ENCODE measurements at regions not wholly inside any gene's neighbourhood (a gene's known extent, or its start where the extent isn't known, plus 50 kb on each side); places are given as distances from the start of the nearest gene placed in this dataset.
"Not testable (repeated sequence)": the region's sequence is repeated elsewhere in the genome, so short reads cannot be mapped to it uniquely, and the experiment has no call there.

- H3K27ac ChIP-seq (ENCODE audit: low read length), result no peak overlapping the region
- H3K27me3 Mint-ChIP-seq, result no peaks in the 10 kb centered on the region
- ATAC-seq (replicated peaks in 1 of 4), result no peak
- no peaks in the 10 kb centered on the region for H3K27me3 ChIP-seq (replicated peaks in 1 of 2; ENCODE audit: control insufficient read depth in 2 of 2, extremely low read depth in 1 of 2, insufficient read depth in 2 of 2, low read length in 1 of 2)
- CTCF ChIA-PET, result no interaction called here
- POLR2A ChIA-PET, result no interaction called here
- H3K36me3 ChIP-seq (ENCODE audit: control insufficient read depth in 2 of 2, extremely low read depth in 1 of 2, insufficient read depth in 1 of 2, low read length in 1 of 2), result no peaks in the 10 kb centered on the region
- DNase-seq, result no peak
- H3K4me3 Mint-ChIP-seq, result no peak overlapping the region
- peaks cover 4 to 8% (median 6%) of the 10 kb centered on the region in 3 donors for H3K9me3 Mint-ChIP-seq
- no peaks in the 10 kb centered on the region for H3K36me3 Mint-ChIP-seq
- H3K4me1 ChIP-seq (ENCODE audit: control insufficient read depth in 1 of 2, extremely low read depth in 1 of 2, insufficient read depth in 2 of 2, low read length in 2 of 2), result no peaks in the 10 kb centered on the region
- no peaks in the 10 kb centered on the region for H3K4me1 Mint-ChIP-seq
- H3K9me3 ChIP-seq, result no peaks in the 10 kb centered on the region
- H3K27ac Mint-ChIP-seq, result no peak overlapping the region
- 92% methylated on average over 3 of the region's 3 CpGs for WGBS (ENCODE audit: insufficient coverage)
- no peak overlapping the region for H3K4me3 ChIP-seq (ENCODE audit: control insufficient read depth in 1 of 2, extremely low read depth in 1 of 2, low read length in 1 of 2)
These were observed 958.2 kb downstream of the GRID1 start for GRCh38 chr10:85408388-85408787.

- H3K4me1 Mint-ChIP-seq; H3K27me3 ChIP-seq (replicated peaks in 1 of 2; ENCODE audit: control insufficient read depth in 2 of 2, extremely low read depth in 1 of 2, insufficient read depth in 2 of 2, low read length in 1 of 2); H3K27ac Mint-ChIP-seq; H3K4me3 Mint-ChIP-seq; H3K36me3 ChIP-seq (ENCODE audit: control insufficient read depth in 2 of 2, extremely low read depth in 1 of 2, insufficient read depth in 1 of 2, low read length in 1 of 2); POLR2A ChIA-PET; ATAC-seq (replicated peaks in 1 of 4); H3K4me3 ChIP-seq (ENCODE audit: control insufficient read depth in 1 of 2, extremely low read depth in 1 of 2, low read length in 1 of 2); H3K4me1 ChIP-seq (ENCODE audit: control insufficient read depth in 1 of 2, extremely low read depth in 1 of 2, insufficient read depth in 2 of 2, low read length in 2 of 2); H3K36me3 Mint-ChIP-seq; H3K9me3 ChIP-seq; H3K9me3 Mint-ChIP-seq; H3K27ac ChIP-seq (ENCODE audit: low read length); CTCF ChIA-PET; DNase-seq; H3K27me3 Mint-ChIP-seq: not testable (repeated sequence)
- 92% methylated on average over 2 of the region's 3 CpGs for WGBS (ENCODE audit: insufficient coverage)
These were observed 956.0 kb downstream of the GRID1 start for GRCh38 chr10:85410586-85410985.

DNA sequence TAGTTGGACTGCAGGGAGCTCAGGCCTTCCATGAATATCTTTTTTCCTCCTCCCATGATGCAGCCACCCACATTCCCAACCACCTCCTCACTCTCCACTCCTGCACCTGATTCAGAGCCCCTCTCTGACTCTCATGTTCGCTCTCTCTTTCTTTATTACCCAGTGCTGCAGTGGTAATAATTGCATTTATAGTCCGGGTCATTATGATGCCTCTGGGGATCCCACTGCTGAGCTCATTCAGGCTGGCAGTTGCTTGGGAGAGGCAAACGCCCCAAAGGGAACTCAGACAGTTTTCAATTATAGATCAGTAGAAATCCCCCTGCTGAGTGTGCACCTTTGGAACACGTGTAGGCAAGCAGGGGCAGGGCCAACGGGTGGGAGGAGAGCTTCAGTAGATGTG is 953.0 kb downstream of the GRID1 start:
- no peaks in the 10 kb centered on the region for H3K36me3 Mint-ChIP-seq
- 79% methylated on average over 2 of the region's 5 CpGs for WGBS (ENCODE audit: insufficient coverage)
- no peak overlapping the region for H3K4me3 ChIP-seq (ENCODE audit: control insufficient read depth in 1 of 2, extremely low read depth in 1 of 2, low read length in 1 of 2)

GRCh38 chr10:85420501-85421191 is 945.9 kb downstream of the GRID1 start:
- WGBS (ENCODE audit: insufficient coverage), result 57% methylated on average over 7 of the region's 8 CpGs
- no peak for ATAC-seq (replicated peaks in 1 of 4)
- no peaks in the 10 kb centered on the region for H3K4me1 Mint-ChIP-seq
- peaks cover 0 to 4% (median 0%) of the 10 kb centered on the region in 3 donors for H3K9me3 Mint-ChIP-seq
- POLR2A ChIA-PET, result no interaction called here
- no peaks in the 10 kb centered on the region for H3K27me3 Mint-ChIP-seq
- CTCF ChIA-PET, result no interaction called here
- H3K4me1 ChIP-seq (ENCODE audit: control insufficient read depth in 1 of 2, extremely low read depth in 1 of 2, insufficient read depth in 2 of 2, low read length in 2 of 2), result no peaks in the 10 kb centered on the region
- no peaks in the 10 kb centered on the region for H3K27me3 ChIP-seq (replicated peaks in 1 of 2; ENCODE audit: control insufficient read depth in 2 of 2, extremely low read depth in 1 of 2, insufficient read depth in 2 of 2, low read length in 1 of 2)
- H3K4me3 ChIP-seq (ENCODE audit: control insufficient read depth in 1 of 2, extremely low read depth in 1 of 2, low read length in 1 of 2), result no peak overlapping the region
- no peak for DNase-seq
- no peak overlapping the region for H3K27ac Mint-ChIP-seq
- no peak overlapping the region for H3K27ac ChIP-seq (ENCODE audit: low read length)
- H3K36me3 ChIP-seq (ENCODE audit: control insufficient read depth in 2 of 2, extremely low read depth in 1 of 2, insufficient read depth in 1 of 2, low read length in 1 of 2), result no peaks in the 10 kb centered on the region
- H3K4me3 Mint-ChIP-seq, result no peak overlapping the region
- no peaks in the 10 kb centered on the region for H3K36me3 Mint-ChIP-seq
- H3K9me3 ChIP-seq, result no peaks in the 10 kb centered on the region

More for the DNA sequence above, 953.0 kb downstream of the GRID1 start:
- no peaks in the 10 kb centered on the region for H3K36me3 ChIP-seq (ENCODE audit: control insufficient read depth in 2 of 2, extremely low read depth in 1 of 2, insufficient read depth in 1 of 2, low read length in 1 of 2)
- DNase-seq, result no peak
- H3K9me3 ChIP-seq, result no peaks in the 10 kb centered on the region
- Mint-ChIP-seq H3K4me3 (no peak overlapping the region), H3K27me3 (peaks cover 0 to 7% of the 10 kb centered on the region in 2 donors), H3K4me1 (no peaks in the 10 kb centered on the region), H3K9me3 (peaks cover 4 to 9% (median 6%) of the 10 kb centered on the region in 3 donors), H3K27ac (no peak overlapping the region)
- H3K27me3 ChIP-seq (replicated peaks in 1 of 2; ENCODE audit: control insufficient read depth in 2 of 2, extremely low read depth in 1 of 2, insufficient read depth in 2 of 2, low read length in 1 of 2), result no peaks in the 10 kb centered on the region
- no peak for ATAC-seq (replicated peaks in 1 of 4)
- ChIA-PET CTCF (no interaction called here), POLR2A (no interaction called here)
- H3K27ac ChIP-seq (ENCODE audit: low read length), result no peak overlapping the region
- no peaks in the 10 kb centered on the region for H3K4me1 ChIP-seq (ENCODE audit: control insufficient read depth in 1 of 2, extremely low read depth in 1 of 2, insufficient read depth in 2 of 2, low read length in 2 of 2)

GRCh38 chr10:85421421-85421820 is 945.2 kb downstream of the GRID1 start:
- H3K27ac Mint-ChIP-seq, result no peak overlapping the region
- no peaks in the 10 kb centered on the region for H3K36me3 ChIP-seq (ENCODE audit: control insufficient read depth in 2 of 2, extremely low read depth in 1 of 2, insufficient read depth in 1 of 2, low read length in 1 of 2)
- no peaks in the 10 kb centered on the region for H3K4me1 ChIP-seq (ENCODE audit: control insufficient read depth in 1 of 2, extremely low read depth in 1 of 2, insufficient read depth in 2 of 2, low read length in 2 of 2)
- H3K4me3 ChIP-seq (ENCODE audit: control insufficient read depth in 1 of 2, extremely low read depth in 1 of 2, low read length in 1 of 2), result no peak overlapping the region
- no peak overlapping the region for H3K27ac ChIP-seq (ENCODE audit: low read length)
- H3K4me1 Mint-ChIP-seq, result no peaks in the 10 kb centered on the region
- no peaks in the 10 kb centered on the region for H3K27me3 ChIP-seq (replicated peaks in 1 of 2; ENCODE audit: control insufficient read depth in 2 of 2, extremely low read depth in 1 of 2, insufficient read depth in 2 of 2, low read length in 1 of 2)
- WGBS (ENCODE audit: insufficient coverage), result 94% methylated on average over 3 of the region's 9 CpGs
- peaks cover 0 to 4% (median 0%) of the 10 kb centered on the region in 3 donors for H3K9me3 Mint-ChIP-seq
- ChIA-PET CTCF (no interaction called here), POLR2A (no interaction called here)
- no peak for DNase-seq
- H3K36me3 Mint-ChIP-seq, result no peaks in the 10 kb centered on the region
- no peaks in the 10 kb centered on the region for H3K27me3 Mint-ChIP-seq
- H3K9me3 ChIP-seq, result no peaks in the 10 kb centered on the region
- no peak overlapping the region for H3K4me3 Mint-ChIP-seq
- no peak for ATAC-seq (replicated peaks in 1 of 4)

DNA sequence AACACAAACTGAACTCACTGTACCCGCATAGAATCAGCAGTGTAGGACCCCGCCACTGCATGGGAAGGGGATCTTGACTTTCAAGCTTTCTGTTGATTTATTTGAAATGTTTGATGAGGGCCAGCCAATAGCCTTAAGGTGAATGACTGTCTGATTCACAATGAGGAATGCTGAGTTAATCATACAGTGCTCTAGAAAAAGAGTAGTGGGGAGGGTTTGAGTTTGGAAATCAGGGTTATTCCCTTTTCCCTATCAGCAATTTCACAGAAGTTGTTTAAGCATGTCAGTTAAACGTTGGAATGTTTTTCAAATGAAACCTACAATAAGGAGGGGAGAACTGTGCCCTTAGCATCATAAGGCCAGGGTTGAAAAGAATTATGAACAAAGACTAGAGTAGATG is 937.5 kb downstream of the GRID1 start:
- Histone ChIP-seq H3K9me3 (no peaks in the 10 kb centered on the region), H3K27me3 (replicated peaks in 1 of 2; ENCODE audit: control insufficient read depth in 2 of 2, extremely low read depth in 1 of 2, insufficient read depth in 2 of 2, low read length in 1 of 2) (peaks cover 0 to 4% of the 10 kb centered on the region in 2 experiments), H3K27ac (ENCODE audit: low read length) (no peak overlapping the region), H3K4me3 (ENCODE audit: control insufficient read depth in 1 of 2, extremely low read depth in 1 of 2, low read length in 1 of 2) (no peak overlapping the region), H3K4me1 (ENCODE audit: control insufficient read depth in 1 of 2, extremely low read depth in 1 of 2, insufficient read depth in 2 of 2, low read length in 2 of 2) (no peaks in the 10 kb centered on the region), H3K36me3 (ENCODE audit: control insufficient read depth in 2 of 2, extremely low read depth in 1 of 2, insufficient read depth in 1 of 2, low read length in 1 of 2) (no peaks in the 10 kb centered on the region)
- ChIA-PET CTCF (no interaction called here), POLR2A (no interaction called here)
- Mint-ChIP-seq H3K9me3 (no peaks in the 10 kb centered on the region), H3K4me1 (no peaks in the 10 kb centered on the region), H3K27ac (no peak overlapping the region), H3K27me3 (peaks cover 7% of the 10 kb centered on the region in 2 donors), H3K36me3 (no peaks in the 10 kb centered on the region), H3K4me3 (no peak overlapping the region)
- ATAC-seq (replicated peaks in 1 of 4) (no peak), DNase-seq (no peak)
- WGBS (ENCODE audit: insufficient coverage), result 100% methylated on average over 2 of the region's 3 CpGs

DNA sequence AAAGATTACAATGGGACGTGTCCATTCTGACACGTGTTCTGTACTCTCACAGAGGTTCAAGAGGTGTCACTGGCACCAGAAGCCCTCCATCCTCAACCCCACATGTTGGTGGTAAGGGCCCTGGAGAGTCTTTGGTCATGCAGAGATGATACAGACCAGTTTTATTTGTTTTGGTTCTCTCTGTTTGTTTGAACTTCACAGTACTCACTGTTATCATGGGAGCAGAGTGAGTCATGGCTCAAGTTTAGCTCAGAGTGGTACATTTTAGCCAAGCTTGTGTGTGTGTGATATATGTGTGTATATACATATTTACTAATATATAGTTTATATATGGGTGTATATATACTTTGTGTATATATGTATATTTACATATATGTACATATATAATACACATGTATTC is 935.6 kb downstream of the GRID1 start:
- no peak overlapping the region for H3K27ac Mint-ChIP-seq
- H3K4me1 ChIP-seq (ENCODE audit: control insufficient read depth in 1 of 2, extremely low read depth in 1 of 2, insufficient read depth in 2 of 2, low read length in 2 of 2), result no peaks in the 10 kb centered on the region
- no peak overlapping the region for H3K4me3 ChIP-seq (ENCODE audit: control insufficient read depth in 1 of 2, extremely low read depth in 1 of 2, low read length in 1 of 2)
- H3K27ac ChIP-seq (ENCODE audit: low read length), result no peak overlapping the region
- DNase-seq (no peak), ATAC-seq (replicated peaks in 1 of 4) (no peak)
- H3K36me3 ChIP-seq (ENCODE audit: control insufficient read depth in 2 of 2, extremely low read depth in 1 of 2, insufficient read depth in 1 of 2, low read length in 1 of 2), result no peaks in the 10 kb centered on the region
- no peak overlapping the region for H3K4me3 Mint-ChIP-seq
- WGBS (ENCODE audit: insufficient coverage), result no CpG with 5 or more reads among the region's 2 CpGs
- no peaks in the 10 kb centered on the region for H3K9me3 ChIP-seq
- ChIA-PET CTCF (no interaction called here), POLR2A (no interaction called here)
- peaks cover 7% of the 10 kb centered on the region in 2 donors for H3K27me3 Mint-ChIP-seq
- no peaks in the 10 kb centered on the region for H3K4me1 Mint-ChIP-seq
- no peaks in the 10 kb centered on the region for H3K9me3 Mint-ChIP-seq
- peaks cover 0 to 5% of the 10 kb centered on the region in 2 experiments for H3K27me3 ChIP-seq (replicated peaks in 1 of 2; ENCODE audit: control insufficient read depth in 2 of 2, extremely low read depth in 1 of 2, insufficient read depth in 2 of 2, low read length in 1 of 2)
- H3K36me3 Mint-ChIP-seq, result no peaks in the 10 kb centered on the region
